BE2C (cell line): ENCODE measurements at regions not wholly inside any gene's neighbourhood (a gene's known extent, or its start where the extent isn't known, plus 50 kb on each side); places are given as distances from the start of the nearest gene placed in this dataset.

Source experiments
- DNase-seq: peaks from one replicate; pipeline ENCODE4 v3.0.0-alpha.2; 2020
- H3K27me3 ChIP-seq: fragments of 250-450 bp; sonication (Bioruptor Pico); 2 replicates; pipeline ENCODE4 v1.5.1; 2020; ENCODE audit warnings: mild to moderate bottlenecking
- H3K36me3 ChIP-seq: fragments of 250-450 bp; sonication (Bioruptor Pico); 2 replicates; pipeline ENCODE4 v1.5.1; 2020; ENCODE audit warnings: mild to moderate bottlenecking
- H3K4me1 ChIP-seq: fragments of 250-450 bp; sonication (Bioruptor Pico); 2 replicates; pipeline ENCODE4 v1.5.1; 2020
- H3K4me3 ChIP-seq: 2 replicates; pipeline ENCODE4 v1.5.1; 2011; ENCODE audit warnings: low read depth, low read length
- H3K9me3 ChIP-seq: fragments of 250-450 bp; sonication (Bioruptor Pico); 2 replicates; pipeline ENCODE4 v1.5.1; 2020
- TF ChIP-seq, protein P1 (sequence below): IDR thresholded peaks from 2 replicates; pipeline ENCODE4 v1.5.1; 2012; ENCODE audit warnings: mild to moderate bottlenecking, low read depth, low read length

GRCh38 chr14:100638211-100638855 lies 51.1 kb upstream of the BEGAIN start:
- no peak for DNase-seq
- no peaks in the 10 kb centered on the region for H3K27me3 ChIP-seq
- H3K4me3 ChIP-seq: no peak overlapping the region
- no peaks in the 10 kb centered on the region for H3K36me3 ChIP-seq
- peaks cover 6% of the 10 kb centered on the region for H3K4me1 ChIP-seq
- TF ChIP-seq, protein P1, sequence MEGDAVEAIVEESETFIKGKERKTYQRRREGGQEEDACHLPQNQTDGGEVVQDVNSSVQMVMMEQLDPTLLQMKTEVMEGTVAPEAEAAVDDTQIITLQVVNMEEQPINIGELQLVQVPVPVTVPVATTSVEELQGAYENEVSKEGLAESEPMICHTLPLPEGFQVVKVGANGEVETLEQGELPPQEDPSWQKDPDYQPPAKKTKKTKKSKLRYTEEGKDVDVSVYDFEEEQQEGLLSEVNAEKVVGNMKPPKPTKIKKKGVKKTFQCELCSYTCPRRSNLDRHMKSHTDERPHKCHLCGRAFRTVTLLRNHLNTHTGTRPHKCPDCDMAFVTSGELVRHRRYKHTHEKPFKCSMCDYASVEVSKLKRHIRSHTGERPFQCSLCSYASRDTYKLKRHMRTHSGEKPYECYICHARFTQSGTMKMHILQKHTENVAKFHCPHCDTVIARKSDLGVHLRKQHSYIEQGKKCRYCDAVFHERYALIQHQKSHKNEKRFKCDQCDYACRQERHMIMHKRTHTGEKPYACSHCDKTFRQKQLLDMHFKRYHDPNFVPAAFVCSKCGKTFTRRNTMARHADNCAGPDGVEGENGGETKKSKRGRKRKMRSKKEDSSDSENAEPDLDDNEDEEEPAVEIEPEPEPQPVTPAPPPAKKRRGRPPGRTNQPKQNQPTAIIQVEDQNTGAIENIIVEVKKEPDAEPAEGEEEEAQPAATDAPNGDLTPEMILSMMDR: no peak
- H3K9me3 ChIP-seq: no peaks in the 10 kb centered on the region

DNA sequence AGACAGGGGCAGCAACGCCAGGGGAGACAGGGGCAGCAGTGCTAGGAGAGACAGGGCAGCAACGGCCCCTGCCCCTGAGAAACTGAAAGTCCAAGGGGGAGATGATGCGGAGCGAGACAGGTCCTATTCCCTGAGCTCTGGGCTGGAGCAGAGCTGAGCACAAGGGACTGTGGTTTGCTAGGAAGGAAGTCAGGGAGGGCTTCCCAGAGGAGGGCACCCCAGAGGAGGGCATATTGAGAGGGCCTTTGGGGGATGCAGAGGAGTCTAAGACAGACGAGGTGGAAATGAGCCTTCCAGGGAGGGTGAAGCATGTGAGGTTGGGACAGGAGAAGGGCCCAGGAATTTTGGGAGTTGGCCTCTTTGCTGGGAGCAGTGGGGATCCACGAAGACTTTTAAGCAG lies 52.1 kb upstream of the BEGAIN start:
- Histone ChIP-seq H3K36me3 (no peaks in the 10 kb centered on the region), H3K27me3 (no peaks in the 10 kb centered on the region), H3K4me3 (no peak overlapping the region), H3K4me1 (peaks cover 7% of the 10 kb centered on the region), H3K9me3 (no peaks in the 10 kb centered on the region)
- TF ChIP-seq, protein P1: no peak
- no peak for DNase-seq

DNA sequence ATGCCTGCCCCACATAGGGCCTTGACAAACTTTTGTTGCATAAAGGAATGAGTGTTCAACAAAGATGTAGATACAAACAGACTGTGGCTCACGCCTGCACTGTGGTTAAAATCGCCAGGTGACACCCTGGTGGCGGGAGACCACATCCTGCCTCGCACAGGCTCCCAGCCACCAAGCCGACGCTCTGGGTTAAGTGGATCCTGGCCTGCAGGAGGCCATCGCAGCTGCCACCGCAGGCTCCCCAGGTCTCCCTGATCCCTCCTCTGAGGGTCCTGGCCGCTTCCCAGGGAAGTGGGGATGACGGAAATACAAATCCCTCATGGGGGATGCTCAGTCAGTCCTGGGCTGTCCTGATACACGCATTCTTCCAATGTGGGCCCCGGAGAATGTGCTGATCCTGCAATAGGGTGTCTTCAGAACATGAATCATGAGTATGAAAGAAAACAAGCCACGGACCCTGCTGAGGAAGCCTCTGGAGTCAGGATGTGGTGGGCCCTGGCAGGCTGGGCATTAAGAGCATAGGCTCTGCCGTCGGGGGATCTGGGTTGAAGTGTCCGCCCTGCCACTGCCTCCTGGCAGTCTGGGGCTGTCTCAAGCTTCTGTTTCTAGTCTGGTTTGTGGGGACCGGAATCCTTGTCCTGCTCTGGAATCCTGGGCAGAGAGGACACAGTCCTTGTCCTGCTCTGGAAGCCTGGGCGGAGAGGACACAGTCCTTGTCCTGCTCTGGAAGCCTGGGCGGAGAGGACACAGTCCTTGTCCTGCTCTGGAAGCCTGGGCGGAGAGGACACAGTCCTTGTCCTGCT lies 53.5 kb upstream of the BEGAIN start:
- Histone ChIP-seq H3K9me3 (no peaks in the 10 kb centered on the region), H3K36me3 (no peaks in the 10 kb centered on the region), H3K4me3 (no peak overlapping the region), H3K4me1 (peaks cover 20% of the 10 kb centered on the region), H3K27me3 (no peaks in the 10 kb centered on the region)
- TF ChIP-seq, protein P1: no peak
- no peak for DNase-seq

DNA sequence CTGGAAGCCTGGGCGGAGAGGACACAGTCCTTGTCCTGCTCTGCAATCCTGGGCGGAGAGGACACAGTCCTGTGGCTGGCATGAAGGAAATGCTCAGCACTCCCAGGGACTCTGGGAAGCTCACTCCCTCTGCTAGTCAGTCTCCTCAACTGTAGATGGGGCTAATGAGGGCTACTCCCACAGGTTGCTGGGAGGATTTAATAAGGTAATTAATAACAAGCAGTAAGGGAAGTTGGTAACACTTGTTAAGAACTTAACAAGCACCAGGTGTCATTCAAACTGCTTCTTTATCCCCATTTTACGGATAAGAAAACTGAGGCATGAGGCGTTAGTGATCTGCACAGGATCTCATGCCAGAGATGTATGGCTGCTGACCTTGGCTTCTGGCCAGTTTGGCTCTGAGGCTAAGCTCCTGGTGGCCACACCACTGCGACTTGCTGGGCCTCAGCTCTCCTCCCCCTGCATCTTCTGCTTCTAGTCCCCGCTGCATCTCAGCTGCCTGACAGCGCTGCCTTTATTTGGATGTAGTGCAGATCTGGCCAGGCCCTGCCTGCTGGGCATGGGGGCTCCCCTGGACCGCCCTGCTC lies 54.1 kb upstream of the BEGAIN start:
- no peak overlapping the region for H3K4me3 ChIP-seq
- H3K36me3 ChIP-seq: no peaks in the 10 kb centered on the region
- H3K4me1 ChIP-seq: peaks cover 20% of the 10 kb centered on the region
- TF ChIP-seq, protein P1: no peak
- H3K9me3 ChIP-seq: no peaks in the 10 kb centered on the region
- peak; percentile 46 for DNase-seq
- no peaks in the 10 kb centered on the region for H3K27me3 ChIP-seq

DNA sequence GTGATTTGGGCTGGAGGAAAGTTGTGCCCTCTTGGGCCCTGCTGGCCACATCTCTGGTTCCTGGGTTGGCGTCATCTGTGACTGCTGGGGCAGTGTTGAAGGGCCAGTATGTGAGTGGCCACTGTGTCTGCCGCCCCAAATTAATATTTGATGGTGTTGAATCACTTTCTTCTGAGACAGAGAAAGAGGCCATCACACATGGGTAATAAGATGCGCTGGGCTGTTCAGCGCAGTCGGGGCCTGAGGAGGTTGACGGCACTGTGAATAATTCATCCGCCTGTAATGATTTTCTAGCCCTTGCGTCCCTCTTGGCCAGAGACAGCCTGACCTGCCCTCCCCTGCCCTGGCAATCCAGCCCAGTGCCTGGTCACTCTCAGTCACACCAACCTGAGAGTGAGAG lies 56.2 kb upstream of the BEGAIN start:
- H3K27me3 ChIP-seq: no peaks in the 10 kb centered on the region
- DNase-seq: no peak
- H3K36me3 ChIP-seq: no peaks in the 10 kb centered on the region
- no peak overlapping the region for H3K4me3 ChIP-seq
- H3K4me1 ChIP-seq: peaks cover 20% of the 10 kb centered on the region
- H3K9me3 ChIP-seq: no peaks in the 10 kb centered on the region
- TF ChIP-seq, protein P1: no peak

GRCh38 chr14:100644383-100644782 lies 57.2 kb upstream of the BEGAIN start:
- H3K4me3 ChIP-seq: no peak overlapping the region
- no peaks in the 10 kb centered on the region for H3K36me3 ChIP-seq
- no peaks in the 10 kb centered on the region for H3K9me3 ChIP-seq
- TF ChIP-seq, protein P1: no peak
- DNase-seq: no peak
- H3K27me3 ChIP-seq: no peaks in the 10 kb centered on the region
- H3K4me1 ChIP-seq: peaks cover 29% of the 10 kb centered on the region
